Activated CD4-positive, alpha-beta T cell treated with anti-CD3 and anti-CD28 coated beads for 36 hours (primary cell): ENCODE measurements at regions not wholly inside any gene's neighbourhood (a gene's known extent, or its start where the extent isn't known, plus 50 kb on each side); places are given as distances from the start of the nearest gene placed in this dataset.

Source experiments
- ATAC-seq: fragments of 200-7000 bp; cut with Tn5 transposase; one replicate; pipeline ENCODE4 v1.10.0; 2021; ENCODE audit warnings: mild to moderate bottlenecking, moderate library complexity
- CTCF ChIA-PET: fragments of 350-600 bp; sonication (Branson Sonifier 250); formaldehyde crosslinking; loops from one replicate; lab custom pipeline; 2021; ENCODE audit warnings: antibody characterized with exemption; lab: Charles Lee
- POLR2A ChIA-PET: fragments of 350-600 bp; sonication (Branson Sonifier 250); formaldehyde crosslinking; loops from one replicate; lab custom pipeline; 2021; ENCODE audit warnings: antibody characterized with exemption, inconsistent platforms; lab: Charles Lee
- DNase-seq: peaks from one replicate; pipeline ENCODE4 v3.0.0-alpha.2; 2020
- H3K27ac Mint-ChIP-seq: one replicate; pipeline ENCODE4 v1.8.0; 2021; ENCODE audit warnings: mixed read lengths
- H3K27me3 Mint-ChIP-seq: one replicate; pipeline ENCODE4 v1.8.0; 2021; ENCODE audit warnings: mixed read lengths
- H3K36me3 Mint-ChIP-seq: one replicate; pipeline ENCODE4 v1.8.0; 2021; ENCODE audit warnings: low read depth, mixed read lengths
- H3K4me1 Mint-ChIP-seq: one replicate; pipeline ENCODE4 v1.8.0; 2021; ENCODE audit warnings: mixed read lengths
- H3K4me3 Mint-ChIP-seq: one replicate; pipeline ENCODE4 v1.8.0; 2021; ENCODE audit warnings: mild to moderate bottlenecking, moderate library complexity, mixed read lengths
- H3K9me3 Mint-ChIP-seq: one replicate; pipeline ENCODE4 v1.8.0; 2021; ENCODE audit warnings: low read depth, mixed read lengths
- intact Hi-C, 2 experiments: fragments of 100-400 bp; cut with DNase I in 1 of 2; cut with micrococcal nuclease in 1 of 2; formaldehyde crosslinking; loops; one replicate each; pipeline versions ENCODE4 v1.14.2 to v1.15.1; 2022 to 2024; cut with DNase I, micrococcal nuclease

DNA sequence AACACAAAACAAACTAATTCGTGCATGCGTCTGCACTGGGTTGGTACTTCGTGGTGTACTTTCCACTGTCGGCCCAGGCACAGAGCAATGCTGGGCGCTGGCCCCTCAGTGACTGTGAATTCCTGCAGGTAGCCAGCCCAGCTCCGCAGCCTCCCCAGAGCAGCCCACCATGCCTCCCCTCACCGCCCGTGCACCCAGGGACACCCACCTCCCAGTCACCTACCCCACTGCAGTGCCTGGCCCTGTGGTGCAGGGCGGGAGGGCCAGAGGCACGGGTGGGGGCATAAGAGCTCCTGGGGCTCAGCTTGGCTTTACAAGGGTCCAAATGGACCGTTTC, 93.1 kb upstream of the ZNF507 start:
- Mint-ChIP-seq H3K9me3 (no peaks in the 10 kb centered on the region), H3K4me3 (no peak overlapping the region), H3K36me3 (no peaks in the 10 kb centered on the region), H3K4me1 (no peaks in the 10 kb centered on the region), H3K27ac (no peak overlapping the region), H3K27me3 (peaks cover 4% of the 10 kb centered on the region)
- no peak for ATAC-seq
- DNase-seq: no peak
- ChIA-PET CTCF (no interaction called here), POLR2A (no interaction called here)
- intact Hi-C loops: no loop called here

DNA sequence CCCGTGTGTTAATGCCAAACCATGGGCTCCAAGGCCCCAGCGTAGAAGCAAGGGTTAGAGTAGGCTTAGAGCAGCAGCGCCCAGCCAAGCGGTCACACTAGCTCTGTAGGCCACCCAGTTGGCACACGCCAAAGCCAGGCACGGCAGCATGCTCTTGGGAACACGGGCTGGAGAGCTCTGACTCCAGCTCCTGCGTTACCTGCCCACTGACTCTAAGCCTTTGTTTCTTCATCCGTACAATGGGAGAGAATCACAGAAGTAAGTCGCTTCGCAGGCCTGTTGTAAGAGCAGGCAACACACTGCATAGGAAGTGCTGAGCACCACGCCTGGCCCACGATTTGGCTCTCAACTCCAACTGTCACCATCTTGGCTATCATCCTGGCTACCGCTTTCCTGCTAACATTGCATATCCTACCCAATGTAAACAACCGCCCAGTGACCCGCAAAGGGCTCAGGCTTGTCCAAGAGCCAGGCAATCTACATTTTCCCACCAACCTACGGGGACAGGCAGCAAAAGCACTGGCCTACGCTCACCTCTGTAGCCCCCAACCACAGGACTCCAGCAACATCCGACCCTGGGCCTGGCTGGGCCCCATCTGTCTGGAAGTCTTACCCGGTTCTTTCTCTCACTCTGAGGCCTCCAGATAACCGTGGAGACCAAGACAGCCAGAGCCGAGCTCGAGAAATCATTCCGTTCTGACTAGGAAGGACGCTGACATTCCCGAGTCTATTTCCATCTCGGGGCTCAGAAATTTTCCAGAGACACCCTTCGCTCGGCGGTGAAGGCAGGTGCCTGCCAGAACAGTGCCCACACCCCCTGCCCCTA, 91.5 kb upstream of the ZNF507 start:
- CTCF ChIA-PET: no interaction called here
- DNase-seq: no peak
- H3K27me3 Mint-ChIP-seq: no peaks in the 10 kb centered on the region

DNA sequence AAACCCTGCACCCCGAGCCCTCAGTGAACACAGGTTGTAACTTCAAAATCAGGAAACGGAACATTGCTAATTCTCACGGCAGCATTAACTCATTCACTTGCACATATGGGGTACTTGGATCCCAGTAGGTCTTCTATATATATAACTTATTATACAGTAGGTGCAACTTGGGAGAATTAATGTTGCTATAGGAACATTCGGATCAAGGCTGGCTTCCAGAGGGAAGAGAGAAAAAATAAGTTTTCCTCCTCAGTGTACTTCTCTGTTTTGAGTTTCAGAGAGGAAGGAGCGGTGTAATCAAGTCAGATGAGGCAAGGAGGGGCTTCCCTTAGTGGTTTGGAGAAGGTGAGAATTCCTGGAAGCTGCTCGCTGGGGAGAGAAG, 90.9 kb upstream of the ZNF507 start:
- H3K27ac Mint-ChIP-seq: no peak overlapping the region
- DNase-seq: no peak
- H3K4me1 Mint-ChIP-seq: no peaks in the 10 kb centered on the region
- no peaks in the 10 kb centered on the region for H3K27me3 Mint-ChIP-seq
- H3K36me3 Mint-ChIP-seq: no peaks in the 10 kb centered on the region
- no peaks in the 10 kb centered on the region for H3K9me3 Mint-ChIP-seq
- ChIA-PET CTCF (no interaction called here), POLR2A (no interaction called here)
- H3K4me3 Mint-ChIP-seq: no peak overlapping the region
- no peak for ATAC-seq
- intact Hi-C loops: no loop called here

More for the DNA sequence above, 91.5 kb upstream of the ZNF507 start:
- Mint-ChIP-seq H3K4me1 (no peaks in the 10 kb centered on the region), H3K27ac (no peak overlapping the region), H3K9me3 (no peaks in the 10 kb centered on the region), H3K4me3 (no peak overlapping the region), H3K36me3 (no peaks in the 10 kb centered on the region)
- POLR2A ChIA-PET: no interaction called here
- intact Hi-C loops: no loop called here
- ATAC-seq: no peak

DNA sequence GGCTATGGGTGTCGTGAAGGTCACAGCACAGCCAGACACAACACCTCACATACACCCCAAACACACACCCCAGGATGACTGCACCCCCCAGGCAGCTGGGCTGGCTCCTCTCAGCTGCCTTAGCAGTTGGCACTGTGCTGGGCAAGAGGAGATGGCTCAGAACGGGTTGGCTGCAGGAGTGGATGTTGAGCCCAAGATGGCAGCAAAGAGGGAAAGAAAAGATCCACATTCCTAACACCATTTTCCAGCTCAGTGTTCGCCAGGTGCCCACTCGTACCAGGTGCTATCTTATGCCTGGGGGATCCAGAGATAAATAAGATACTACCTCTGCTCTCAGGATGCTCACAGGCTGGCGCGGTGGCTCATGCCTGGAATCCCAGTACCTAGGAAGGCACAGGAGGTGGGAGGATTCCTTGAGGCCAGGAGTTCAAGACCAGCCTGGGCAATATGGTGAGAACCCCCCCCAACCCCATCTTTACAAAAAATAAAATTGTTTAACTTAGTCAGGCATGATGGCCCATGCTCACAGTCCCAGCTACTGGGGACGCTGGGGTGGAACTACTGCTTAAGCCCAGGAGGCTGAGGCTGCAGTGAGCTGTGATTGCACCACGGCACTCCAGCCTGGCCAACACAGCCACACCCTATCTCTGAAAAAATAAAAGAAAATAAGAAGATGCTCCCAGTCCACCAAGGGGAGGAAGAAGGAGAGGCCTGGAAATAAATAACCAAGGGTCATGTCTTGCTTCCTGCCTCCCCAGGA, 89.7 kb upstream of the ZNF507 start:
- ATAC-seq: no peak
- no peaks in the 10 kb centered on the region for H3K27me3 Mint-ChIP-seq
- H3K36me3 Mint-ChIP-seq: no peaks in the 10 kb centered on the region
- no peaks in the 10 kb centered on the region for H3K9me3 Mint-ChIP-seq
- no peaks in the 10 kb centered on the region for H3K4me1 Mint-ChIP-seq
- ChIA-PET CTCF (no interaction called here), POLR2A (no interaction called here)
- H3K4me3 Mint-ChIP-seq: no peak overlapping the region
- no peak overlapping the region for H3K27ac Mint-ChIP-seq
- intact Hi-C loops: no loop called here
- DNase-seq: no peak

DNA sequence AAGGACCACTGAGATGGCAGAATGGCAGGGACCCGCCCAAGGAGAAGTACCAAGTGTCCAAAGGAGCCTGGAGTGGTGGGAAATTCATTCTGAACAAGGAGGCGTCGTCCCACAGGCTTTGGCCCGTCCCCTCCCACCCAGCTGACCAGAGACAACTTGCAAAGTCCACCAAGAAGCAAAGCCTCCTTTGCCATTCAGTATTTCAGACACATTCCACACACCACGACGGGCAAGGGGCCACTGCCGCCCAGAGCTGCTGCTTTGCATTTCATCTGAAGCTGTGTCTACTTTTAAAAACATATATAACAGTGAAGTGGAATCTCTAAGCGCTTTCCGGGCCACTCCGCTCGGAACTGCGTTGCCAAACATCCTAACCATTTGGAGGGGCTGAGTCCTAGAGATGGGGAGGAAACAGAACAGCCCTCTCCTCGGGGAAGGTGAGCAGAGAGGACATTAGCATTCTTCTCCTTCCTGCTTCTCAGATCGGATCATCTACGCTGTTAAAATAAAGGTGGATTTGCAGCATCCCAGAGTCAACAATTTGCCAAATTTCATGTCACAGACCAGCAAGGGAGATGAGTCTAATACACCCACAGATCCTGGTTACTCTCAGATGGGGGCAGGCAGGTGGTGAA, 89.0 kb upstream of the ZNF507 start:
- no peak overlapping the region for H3K4me3 Mint-ChIP-seq
- no peak for DNase-seq
- H3K9me3 Mint-ChIP-seq: no peaks in the 10 kb centered on the region
- H3K4me1 Mint-ChIP-seq: no peaks in the 10 kb centered on the region
- no peak for ATAC-seq
- intact Hi-C loops: no loop called here
- H3K36me3 Mint-ChIP-seq: no peaks in the 10 kb centered on the region
- CTCF ChIA-PET: no interaction called here
- H3K27me3 Mint-ChIP-seq: no peaks in the 10 kb centered on the region
- H3K27ac Mint-ChIP-seq: no peak overlapping the region
- POLR2A ChIA-PET: no interaction called here

DNA sequence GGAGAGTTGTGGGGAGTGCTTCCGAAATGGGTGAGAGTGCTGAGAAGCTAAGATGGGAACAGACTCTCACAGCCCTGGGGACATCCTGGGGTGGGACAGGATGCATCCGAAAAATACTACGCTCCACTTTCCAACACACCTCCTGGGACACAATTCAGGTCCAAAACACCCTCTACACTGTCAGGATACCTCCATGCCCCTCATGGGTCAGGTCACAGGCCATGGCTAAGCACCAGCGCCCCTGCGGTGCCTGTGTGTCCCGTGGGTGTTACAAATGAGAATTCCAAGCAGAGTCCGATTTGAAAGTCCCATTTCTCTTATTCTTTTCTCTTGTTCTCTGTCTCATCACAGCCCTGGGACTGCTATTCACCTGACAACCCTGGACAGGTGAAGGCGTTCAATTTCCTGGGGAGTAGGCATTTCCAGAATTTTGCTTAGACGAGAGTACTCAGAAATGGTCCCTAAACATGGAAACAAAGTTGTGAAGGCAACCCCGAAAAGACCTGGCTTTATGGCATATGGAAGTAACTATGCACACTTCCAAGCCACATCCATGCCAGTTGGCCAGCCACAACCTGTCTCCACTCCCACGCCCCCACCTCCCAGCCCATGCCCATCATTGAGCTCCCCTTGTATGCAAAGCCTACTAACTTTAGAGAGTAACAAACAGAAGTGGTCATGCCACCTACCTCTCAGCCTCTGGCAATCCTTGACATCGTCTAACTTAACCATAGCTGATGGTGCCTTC, 87.9 kb upstream of the ZNF507 start:
- ChIA-PET POLR2A (no interaction called here), CTCF (interaction anchor here (0.7 kb wide), 1 partner anchor 916 kb away, joined by 3 read pairs; no protein-coding TSS in a partner anchor)
- Mint-ChIP-seq H3K27ac (no peak overlapping the region), H3K36me3 (no peaks in the 10 kb centered on the region), H3K4me1 (no peaks in the 10 kb centered on the region), H3K4me3 (no peak overlapping the region), H3K27me3 (no peaks in the 10 kb centered on the region), H3K9me3 (no peaks in the 10 kb centered on the region)
- ATAC-seq: no peak
- intact Hi-C loops: no loop called here
- DNase-seq: no peak

DNA sequence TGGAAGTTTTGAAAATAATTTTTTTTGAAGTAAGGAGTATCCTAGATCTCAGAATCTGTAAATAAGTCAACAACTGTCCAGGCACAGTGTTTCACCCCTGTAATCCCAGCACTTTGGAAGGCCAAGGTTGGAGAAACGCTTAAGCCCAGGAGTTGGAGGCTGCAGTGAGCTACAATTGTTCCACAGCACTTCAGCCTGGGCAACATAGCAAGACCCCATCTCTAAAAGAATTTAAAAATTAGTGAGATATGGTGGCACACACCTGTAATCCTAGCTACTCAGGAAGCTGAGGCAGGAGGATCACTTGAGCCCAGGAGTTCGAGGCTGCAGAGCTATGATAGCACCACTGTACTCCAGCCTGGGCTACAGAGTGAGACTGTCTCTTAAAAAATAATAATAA, 87.2 kb upstream of the ZNF507 start:
- ChIA-PET POLR2A (no interaction called here), CTCF (interaction anchor here (0.8 kb wide), 1 partner anchor 1595 kb away, joined by 3 read pairs; no protein-coding TSS in a partner anchor)
- intact Hi-C loops: no loop called here
- Mint-ChIP-seq H3K36me3 (no peaks in the 10 kb centered on the region), H3K4me1 (no peaks in the 10 kb centered on the region), H3K9me3 (no peaks in the 10 kb centered on the region), H3K27me3 (no peaks in the 10 kb centered on the region), H3K27ac (no peak overlapping the region), H3K4me3 (no peak overlapping the region)
- DNase-seq (no peak), ATAC-seq (no peak)

DNA sequence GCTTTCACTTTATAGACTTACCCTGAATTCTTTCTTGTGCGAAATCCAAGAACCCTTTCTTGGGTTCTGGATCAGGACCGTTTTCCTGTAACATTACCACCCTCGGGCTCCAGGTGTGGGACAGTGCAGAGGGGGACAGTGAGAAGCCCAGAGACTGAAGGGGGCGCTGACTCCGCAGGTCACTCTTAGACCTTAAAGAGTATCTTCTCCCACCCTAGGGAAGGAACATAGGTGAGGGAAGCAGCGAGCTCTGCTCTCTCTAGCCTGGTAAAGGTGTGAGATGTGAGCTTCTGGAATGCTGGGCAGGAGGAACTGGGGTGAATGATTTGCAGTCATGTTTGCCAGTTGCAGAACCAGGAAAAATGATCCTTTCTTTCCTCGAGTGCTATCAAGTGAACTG, 80.8 kb upstream of the ZNF507 start:
- Mint-ChIP-seq H3K4me1 (no peaks in the 10 kb centered on the region), H3K9me3 (no peaks in the 10 kb centered on the region), H3K4me3 (no peak overlapping the region), H3K27me3 (peaks cover 12% of the 10 kb centered on the region), H3K27ac (no peak overlapping the region), H3K36me3 (no peaks in the 10 kb centered on the region)
- no peak for DNase-seq
- ATAC-seq: no peak
- intact Hi-C loops: no loop called here
- POLR2A ChIA-PET: no interaction called here
- CTCF ChIA-PET: no interaction called here

DNA sequence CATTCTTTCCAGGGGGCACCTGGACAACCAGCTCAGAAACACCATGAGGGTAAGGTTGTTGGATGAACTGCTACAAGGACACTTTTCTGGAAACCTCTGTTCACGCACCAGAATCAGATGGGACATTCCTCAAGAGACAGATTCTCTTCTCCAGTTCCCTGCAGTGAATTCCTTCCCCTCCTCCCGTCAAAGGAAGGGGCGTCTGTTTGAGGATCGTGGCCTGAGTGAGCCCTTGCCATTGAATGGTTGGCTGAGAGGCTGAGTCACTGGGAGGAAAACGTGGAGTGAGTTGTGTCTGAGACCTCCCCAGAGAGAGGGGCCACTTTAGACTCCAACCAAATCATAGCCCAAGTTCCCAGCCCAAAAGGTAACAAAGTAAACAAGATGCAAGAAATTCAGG, 79.4 kb upstream of the ZNF507 start:
- no peak for DNase-seq
- Mint-ChIP-seq H3K27me3 (peaks cover 15% of the 10 kb centered on the region), H3K4me1 (no peaks in the 10 kb centered on the region), H3K4me3 (no peak overlapping the region), H3K36me3 (no peaks in the 10 kb centered on the region), H3K9me3 (no peaks in the 10 kb centered on the region), H3K27ac (no peak overlapping the region)
- POLR2A ChIA-PET: no interaction called here
- intact Hi-C loops: no loop called here
- CTCF ChIA-PET: no interaction called here
- ATAC-seq: no peak

DNA sequence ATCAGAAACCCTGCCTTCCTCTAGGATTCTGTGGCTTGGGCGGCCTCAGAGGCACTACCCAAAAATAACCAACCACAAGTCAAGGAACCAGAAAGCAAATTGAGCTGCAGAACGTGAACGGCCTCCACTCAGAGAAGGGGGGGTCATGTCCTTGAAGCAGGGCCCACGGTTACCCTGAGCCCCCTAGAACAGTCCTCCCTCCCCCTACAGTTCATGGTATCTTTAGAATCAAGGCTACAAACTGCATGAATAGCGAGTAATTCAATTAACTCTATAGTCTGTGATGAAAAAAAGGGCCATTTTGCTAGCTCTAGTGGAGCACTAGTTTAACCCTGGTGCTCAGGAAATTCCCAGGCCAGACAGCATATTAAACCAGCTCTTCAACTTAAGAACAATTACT, 79.0 kb upstream of the ZNF507 start:
- H3K4me3 Mint-ChIP-seq: no peak overlapping the region
- POLR2A ChIA-PET: interaction anchor here (0.6 kb wide), 1 partner anchor 62 kb away, joined by 3 read pairs; no protein-coding TSS in a partner anchor
- H3K4me1 Mint-ChIP-seq: no peaks in the 10 kb centered on the region
- ATAC-seq (no peak), DNase-seq (no peak)
- H3K27me3 Mint-ChIP-seq: peaks cover 15% of the 10 kb centered on the region
- CTCF ChIA-PET: no interaction called here
- H3K9me3 Mint-ChIP-seq: no peaks in the 10 kb centered on the region
- no peaks in the 10 kb centered on the region for H3K36me3 Mint-ChIP-seq
- no peak overlapping the region for H3K27ac Mint-ChIP-seq
- intact Hi-C loops: no loop called here

DNA sequence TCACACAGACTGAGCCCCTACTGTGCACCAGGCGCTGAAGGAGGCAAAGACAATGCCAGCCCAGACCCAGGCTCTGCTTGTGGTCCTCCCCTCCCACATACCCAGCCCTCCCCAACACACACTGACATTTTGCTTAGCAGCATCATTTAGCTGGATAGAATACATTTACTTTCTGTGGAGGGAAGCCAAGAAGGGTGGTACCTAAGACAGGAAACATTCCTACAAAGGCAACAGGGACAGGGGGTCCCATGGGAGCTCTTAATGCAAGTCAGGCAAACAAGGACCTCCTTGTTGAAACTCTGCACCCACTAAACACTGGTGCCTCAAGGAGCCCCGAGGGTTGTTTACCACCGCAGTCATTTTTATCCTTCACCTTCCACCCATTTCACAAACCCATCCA, 77.0 kb upstream of the ZNF507 start:
- Mint-ChIP-seq H3K27ac (no peak overlapping the region), H3K27me3 (peaks cover 18% of the 10 kb centered on the region)
- no peak for ATAC-seq

More for the DNA sequence above, 77.0 kb upstream of the ZNF507 start:
- DNase-seq: no peak
- intact Hi-C loops: no loop called here
- Mint-ChIP-seq H3K4me1 (no peaks in the 10 kb centered on the region), H3K4me3 (no peak overlapping the region), H3K9me3 (no peaks in the 10 kb centered on the region), H3K36me3 (no peaks in the 10 kb centered on the region)
- POLR2A ChIA-PET: no interaction called here
- CTCF ChIA-PET: no interaction called here
